Osteoblast (primary cell): ENCODE measurements at regions not wholly inside any gene's neighbourhood (a gene's known extent, or its start where the extent isn't known, plus 50 kb on each side); places are given as distances from the start of the nearest gene placed in this dataset.

Source experiments
- DNase-seq: peaks from one replicate; pipeline ENCODE4 v3.0.0; 2011; ENCODE audit warnings: low spot score, mixed read lengths; ENCODE audit not compliant: insufficient read length; ENCODE audit errors: missing footprints
- H2AFZ ChIP-seq: 2 replicates; pipeline ENCODE4 v1.6.0; 2011; ENCODE audit warnings: mild to moderate bottlenecking, low read length
- H3K27ac ChIP-seq: 2 replicates; pipeline ENCODE4 v1.5.1; 2011; ENCODE audit warnings: mild to moderate bottlenecking, low read depth, low read length, moderate library complexity
- H3K27me3 ChIP-seq: 2 replicates; pipeline ENCODE4 v1.6.0; 2012; ENCODE audit warnings: mild to moderate bottlenecking, control low read depth, inconsistent platforms, low read length, moderate library complexity; ENCODE audit not compliant: insufficient read depth
- H3K36me3 ChIP-seq: 2 replicates; pipeline ENCODE4 v1.5.1; 2011; ENCODE audit warnings: mild to moderate bottlenecking, low read length, control low read depth, moderate library complexity; ENCODE audit not compliant: insufficient read depth
- H3K4me1 ChIP-seq: 2 replicates; pipeline ENCODE4 v1.5.1; 2011; ENCODE audit warnings: mild to moderate bottlenecking, low read length, control low read depth, moderate library complexity; ENCODE audit not compliant: insufficient read depth
- H3K4me2 ChIP-seq: 2 replicates; pipeline ENCODE4 v1.6.0; 2011; ENCODE audit warnings: mild to moderate bottlenecking, low read length; ENCODE audit not compliant: insufficient read depth
- H3K4me3 ChIP-seq: fragments of 200-600 bp; sonication (generic); 3 replicates; pipeline ENCODE4 v1.5.1; 2012; ENCODE audit warnings: mild to moderate bottlenecking, low read length, inconsistent platforms; ENCODE audit not compliant: insufficient read depth
- H3K79me2 ChIP-seq: 2 replicates; pipeline ENCODE4 v1.6.0; 2012; ENCODE audit warnings: mild to moderate bottlenecking, low read length, control low read depth, inconsistent platforms; ENCODE audit not compliant: insufficient read depth
- H3K9me3 ChIP-seq: 2 replicates; pipeline ENCODE4 v1.5.1; 2011; ENCODE audit warnings: low read depth, low read length, control low read depth
- H4K20me1 ChIP-seq: 2 replicates; pipeline ENCODE4 v1.6.0; 2012; ENCODE audit warnings: mild to moderate bottlenecking, low read length, control low read depth; ENCODE audit not compliant: insufficient read depth
- TF ChIP-seq, protein P1 (sequence below): IDR thresholded peaks from 2 replicates; pipeline ENCODE4 v1.5.1; 2011; ENCODE audit warnings: mild to moderate bottlenecking, low read depth, low read length, moderate library complexity; ENCODE audit errors: extremely low read depth

- Histone ChIP-seq H4K20me1 (no peaks in the 10 kb centered on the region), H3K27ac (no peak overlapping the region), H3K36me3 (no peaks in the 10 kb centered on the region), H2AFZ (no peak overlapping the region), H3K27me3 (no peaks in the 10 kb centered on the region), H3K4me2 (no peak overlapping the region), H3K79me2 (no peaks in the 10 kb centered on the region), H3K4me3 (no peak overlapping the region), H3K4me1 (peaks cover 1% of the 10 kb centered on the region), H3K9me3 (no peaks in the 10 kb centered on the region)
- TF ChIP-seq, protein P1, sequence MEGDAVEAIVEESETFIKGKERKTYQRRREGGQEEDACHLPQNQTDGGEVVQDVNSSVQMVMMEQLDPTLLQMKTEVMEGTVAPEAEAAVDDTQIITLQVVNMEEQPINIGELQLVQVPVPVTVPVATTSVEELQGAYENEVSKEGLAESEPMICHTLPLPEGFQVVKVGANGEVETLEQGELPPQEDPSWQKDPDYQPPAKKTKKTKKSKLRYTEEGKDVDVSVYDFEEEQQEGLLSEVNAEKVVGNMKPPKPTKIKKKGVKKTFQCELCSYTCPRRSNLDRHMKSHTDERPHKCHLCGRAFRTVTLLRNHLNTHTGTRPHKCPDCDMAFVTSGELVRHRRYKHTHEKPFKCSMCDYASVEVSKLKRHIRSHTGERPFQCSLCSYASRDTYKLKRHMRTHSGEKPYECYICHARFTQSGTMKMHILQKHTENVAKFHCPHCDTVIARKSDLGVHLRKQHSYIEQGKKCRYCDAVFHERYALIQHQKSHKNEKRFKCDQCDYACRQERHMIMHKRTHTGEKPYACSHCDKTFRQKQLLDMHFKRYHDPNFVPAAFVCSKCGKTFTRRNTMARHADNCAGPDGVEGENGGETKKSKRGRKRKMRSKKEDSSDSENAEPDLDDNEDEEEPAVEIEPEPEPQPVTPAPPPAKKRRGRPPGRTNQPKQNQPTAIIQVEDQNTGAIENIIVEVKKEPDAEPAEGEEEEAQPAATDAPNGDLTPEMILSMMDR = no peak
- DNase-seq = no peak
These were observed 317.8 kb downstream of the HAO1 start for GRCh38 chr20:7622399-7622961.

DNA sequence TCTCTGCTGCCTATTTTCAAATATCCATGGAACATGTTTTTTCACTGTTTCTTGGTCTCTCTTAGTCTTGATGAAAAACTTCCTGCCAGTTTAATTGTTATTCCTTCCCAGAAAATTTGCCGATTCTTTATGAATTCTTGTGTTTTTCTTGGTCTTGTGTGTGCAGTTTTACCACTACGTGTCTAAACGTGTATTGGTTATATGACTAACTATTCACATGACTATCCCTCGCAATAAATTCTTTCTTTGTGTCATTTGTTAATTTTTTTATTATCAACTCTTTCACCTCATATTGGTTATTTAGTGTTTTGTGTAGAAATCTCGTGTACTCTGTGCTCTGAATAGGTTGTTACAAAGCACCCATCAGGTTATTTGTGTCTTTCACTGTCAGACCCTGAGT lies 315.4 kb downstream of the HAO1 start:
- no peaks in the 10 kb centered on the region for H4K20me1 ChIP-seq
- H3K4me2 ChIP-seq = no peak overlapping the region
- TF ChIP-seq, protein P1 = no peak
- no peaks in the 10 kb centered on the region for H3K79me2 ChIP-seq
- H3K4me1 ChIP-seq = peaks cover 8% of the 10 kb centered on the region
- no peak for DNase-seq
- no peak overlapping the region for H3K4me3 ChIP-seq
- no peaks in the 10 kb centered on the region for H3K27me3 ChIP-seq
- no peak overlapping the region for H3K27ac ChIP-seq
- no peak overlapping the region for H2AFZ ChIP-seq
- H3K36me3 ChIP-seq = no peaks in the 10 kb centered on the region
- H3K9me3 ChIP-seq = no peaks in the 10 kb centered on the region

GRCh38 chr20:7627734-7628663 lies 312.3 kb downstream of the HAO1 start:
- Histone ChIP-seq H3K4me3 (no peak overlapping the region), H3K27me3 (no peaks in the 10 kb centered on the region), H3K4me2 (no peak overlapping the region), H3K4me1 (peaks cover 8% of the 10 kb centered on the region), H2AFZ (no peak overlapping the region), H3K36me3 (no peaks in the 10 kb centered on the region), H3K27ac (peak overlapping the region; percentile 48), H3K79me2 (no peaks in the 10 kb centered on the region), H3K9me3 (no peaks in the 10 kb centered on the region), H4K20me1 (no peaks in the 10 kb centered on the region)
- DNase-seq = no peak
- TF ChIP-seq, protein P1 = no peak

GRCh38 chr20:7629880-7630279 lies 310.4 kb downstream of the HAO1 start:
- H3K79me2 ChIP-seq = no peaks in the 10 kb centered on the region
- TF ChIP-seq, protein P1 = no peak
- H3K4me1 ChIP-seq = peaks cover 8% of the 10 kb centered on the region
- no peak overlapping the region for H3K27ac ChIP-seq
- DNase-seq = no peak
- no peaks in the 10 kb centered on the region for H4K20me1 ChIP-seq
- H3K4me3 ChIP-seq = no peak overlapping the region
- H2AFZ ChIP-seq = no peak overlapping the region
- no peaks in the 10 kb centered on the region for H3K9me3 ChIP-seq
- H3K27me3 ChIP-seq = no peaks in the 10 kb centered on the region
- no peaks in the 10 kb centered on the region for H3K36me3 ChIP-seq
- H3K4me2 ChIP-seq = no peak overlapping the region
